Prostate gland (tissue), 2 donors: ENCODE measurements at regions not wholly inside any gene's neighbourhood (a gene's known extent, or its start where the extent isn't known, plus 50 kb on each side); places are given as distances from the start of the nearest gene placed in this dataset.

Experiments
- DNase-seq: peaks from one replicate; pipeline ENCODE4 v3.0.0-alpha.2; 2019; ENCODE audit warnings: low spot score
- H3K27ac ChIP-seq, 2 donors: fragments of 200-600 bp; sonication (generic); 2 replicates each; pipeline ENCODE4 v1.5.1; 2017 to 2019
- H3K27me3 ChIP-seq: fragments of 200-600 bp; sonication (generic); replicated peaks from 2 replicates; pipeline ENCODE4 v1.5.1; 2019; ENCODE audit not compliant: insufficient read depth
- H3K36me3 ChIP-seq, 2 donors: fragments of 200-600 bp; sonication (generic); 1 replicate in 1 of 2; 2 replicates in 1 of 2; pipeline versions ENCODE4 v1.5.1 to v1.8.1; 2017 to 2019
- H3K4me1 ChIP-seq: fragments of 200-600 bp; sonication (generic); replicated peaks from 2 replicates; pipeline ENCODE4 v1.5.1; 2019
- H3K4me3 ChIP-seq, 2 donors: fragments of 200-600 bp; sonication (generic); 2 replicates each; pipeline ENCODE4 v1.5.1; 2017 to 2019
- H3K9me3 ChIP-seq: fragments of 200-600 bp; sonication (generic); 2 replicates; pipeline ENCODE4 v1.5.1; 2017
- CTCF ChIP-seq, 4 experiments: fragments of 200-600 bp in 2 of 4; fragments of 450-650 bp in 2 of 4; sonication (generic) in 2 of 4; IDR thresholded peaks; 1 replicate in 3 of 4; 2 replicates in 1 of 4; pipeline ENCODE4 v1.5.1; 2016 to 2019; ENCODE audit warnings: antibody characterized with exemption in 4 of 4, mild to moderate bottlenecking in 2 of 4, moderate library complexity in 2 of 4
- POLR2A ChIP-seq: fragments of 450-650 bp; IDR thresholded peaks from one replicate; pipeline ENCODE4 v1.6.1; 2016; ENCODE audit warnings: antibody characterized with exemption, mild to moderate bottlenecking
- POLR2AphosphoS5 ChIP-seq: sonication (generic); formaldehyde crosslinking; IDR thresholded peaks from one replicate; pipeline ENCODE4 v1.6.1; 2017; ENCODE audit warnings: antibody characterized with exemption
- WGBS: methylation state at CpG from one replicate; pipeline ENCODE4 v1.1.5; 2018; 5-methylcytosine and 5-hydroxymethylcytosine counted together
- intact Hi-C: fragments of 100-400 bp; cut with DNase I; formaldehyde crosslinking; loops from one replicate; pipeline ENCODE4 v1.14.2; 2022

GRCh38 chr14:94975366-94975765 lies 182.0 kb downstream of the DICER1 start:
- no peaks in the 10 kb centered on the region for H3K4me1 ChIP-seq
- no peak overlapping the region for H3K4me3 ChIP-seq
- H3K27me3 ChIP-seq: no peaks in the 10 kb centered on the region
- DNase-seq: no peak
- no peaks in the 10 kb centered on the region for H3K9me3 ChIP-seq
- no peak overlapping the region for H3K27ac ChIP-seq
- no peak for TF ChIP-seq POLR2AphosphoS5
- TF ChIP-seq POLR2A: no peak
- TF ChIP-seq CTCF (IDR thresholded peaks at IDR 0.05): no peak
- H3K36me3 ChIP-seq: no peaks in the 10 kb centered on the region
- intact Hi-C loops: no loop called here
- WGBS: 84% methylated on average over 1 of the region's 1 CpG

GRCh38 chr14:94974893-94975292 lies 182.4 kb downstream of the DICER1 start:
- no peaks in the 10 kb centered on the region for H3K4me1 ChIP-seq
- 55% methylated on average over 3 of the region's 3 CpGs for WGBS
- H3K27me3 ChIP-seq: no peaks in the 10 kb centered on the region
- DNase-seq: no peak
- H3K36me3 ChIP-seq: no peaks in the 10 kb centered on the region
- H3K4me3 ChIP-seq: no peak overlapping the region
- TF ChIP-seq CTCF (IDR thresholded peaks at IDR 0.05): no peak
- TF ChIP-seq POLR2AphosphoS5: no peak
- TF ChIP-seq POLR2A: no peak
- intact Hi-C loops: loop anchor here (5.0 kb wide), 1 partner anchor 72 kb away; no protein-coding TSS in a partner anchor
- H3K27ac ChIP-seq: no peak overlapping the region
- no peaks in the 10 kb centered on the region for H3K9me3 ChIP-seq

- Histone ChIP-seq H3K36me3 (no peaks in the 10 kb centered on the region), H3K9me3 (no peaks in the 10 kb centered on the region), H3K27ac (no peak overlapping the region), H3K4me1 (no peaks in the 10 kb centered on the region), H3K27me3 (no peaks in the 10 kb centered on the region), H3K4me3 (no peak overlapping the region)
- intact Hi-C loops: loop anchor here (5.0 kb wide), 1 partner anchor 73 kb away; no protein-coding TSS in a partner anchor
- WGBS: 75% methylated on average over 2 of the region's 2 CpGs
- TF ChIP-seq CTCF (IDR thresholded peaks at IDR 0.05) (no peak), POLR2AphosphoS5 (no peak), POLR2A (no peak)
- DNase-seq: no peak
Observed at GRCh38 chr14:94974422-94974821, 182.9 kb downstream of the DICER1 start.

- WGBS: 20% methylated on average over 10 of the region's 10 CpGs
- intact Hi-C loops: loop anchor here (5.0 kb wide), 1 partner anchor 76 kb away; no protein-coding TSS in a partner anchor
- TF ChIP-seq POLR2AphosphoS5 (peak; percentile 73), POLR2A (no peak)
- DNase-seq: peak; percentile 54
- H3K27ac ChIP-seq: peak overlapping the region; percentile 49 to 60
- no peaks in the 10 kb centered on the region for H3K27me3 ChIP-seq
- no peaks in the 10 kb centered on the region for H3K9me3 ChIP-seq
- H3K4me1 ChIP-seq: no peaks in the 10 kb centered on the region
- H3K36me3 ChIP-seq: no peaks in the 10 kb centered on the region
- H3K4me3 ChIP-seq: peak overlapping the region in 1 of 2 donors; percentile 6
Observed at GRCh38 chr14:94971750-94972149, 185.6 kb downstream of the DICER1 start.

- H3K4me3 ChIP-seq: peak overlapping the region in 1 of 2 donors; percentile 6
- H3K27ac ChIP-seq: peak overlapping the region; percentile 49 to 60
Observed at GRCh38 chr14:94970941-94971730, 186.2 kb downstream of the DICER1 start.

More at GRCh38 chr14:94970941-94971730, 186.2 kb downstream of the DICER1 start:
- TF ChIP-seq POLR2AphosphoS5 (no peak), POLR2A (no peak)
- H3K27me3 ChIP-seq: no peaks in the 10 kb centered on the region
- H3K9me3 ChIP-seq: no peaks in the 10 kb centered on the region
- no peak for DNase-seq
- intact Hi-C loops: loop anchor here (5.0 kb wide), 1 partner anchor 76 kb away; no protein-coding TSS in a partner anchor
- no peaks in the 10 kb centered on the region for H3K4me1 ChIP-seq
- H3K36me3 ChIP-seq: no peaks in the 10 kb centered on the region
- 40% methylated on average over 2 of the region's 2 CpGs for WGBS
